GM18873 (cell line): ENCODE measurements at regions not wholly inside any gene's neighbourhood (a gene's known extent, or its start where the extent isn't known, plus 50 kb on each side); places are given as distances from the start of the nearest gene placed in this dataset.
A peak's percentile ranks its signal among the peaks of the same experiment; 100 is the strongest.

Experiments
- ATAC-seq: cut with Tn5 transposase; IDR thresholded peaks from one replicate; pipeline ENCODE4 v1.9.1; 2021; ENCODE audit warnings: mild to moderate bottlenecking, moderate library complexity, moderate number of reproducible peaks; ENCODE audit not compliant: unreplicated experiment, low FRiP score

GRCh38 chr3:177523067-177523675, 325.9 kb upstream of the TBL1XR1 start:
- no peak for ATAC-seq

GRCh38 chr3:177523872-177524438, 326.7 kb upstream of the TBL1XR1 start:
- ATAC-seq, result no peak

- ATAC-seq, result no peak
Observed at GRCh38 chr3:177524742-177525141, 327.5 kb upstream of the TBL1XR1 start.

- ATAC-seq, result no peak
Observed at GRCh38 chr3:177525414-177525813, 328.1 kb upstream of the TBL1XR1 start.

- no peak for ATAC-seq
Observed at GRCh38 chr3:177525987-177526712, 328.9 kb upstream of the TBL1XR1 start.

- ATAC-seq, result no peak
Observed at GRCh38 chr3:177527182-177527581, 329.9 kb upstream of the TBL1XR1 start.

- ATAC-seq, result no peak
Observed at GRCh38 chr3:177528306-177529070, 331.2 kb upstream of the TBL1XR1 start.

GRCh38 chr3:177529071-177529550, 331.8 kb upstream of the TBL1XR1 start:
- no peak for ATAC-seq

- ATAC-seq, result no peak
Observed at GRCh38 chr3:177529716-177530335, 332.5 kb upstream of the TBL1XR1 start.

- no peak for ATAC-seq
Observed at GRCh38 chr3:177530908-177531307, 333.6 kb upstream of the TBL1XR1 start.

GRCh38 chr3:177536873-177537272, 339.6 kb upstream of the TBL1XR1 start:
- ATAC-seq, result no peak

- ATAC-seq, result no peak
Observed at GRCh38 chr3:177537612-177538011, 340.3 kb upstream of the TBL1XR1 start.

GRCh38 chr3:177538048-177538749, 340.9 kb upstream of the TBL1XR1 start:
- ATAC-seq, result no peak

GRCh38 chr3:177538750-177539730, 341.8 kb upstream of the TBL1XR1 start:
- peak; percentile 90 for ATAC-seq

- ATAC-seq, result no peak
Observed at GRCh38 chr3:177541541-177541940, 344.3 kb upstream of the TBL1XR1 start.

GRCh38 chr3:177545964-177546363, 348.7 kb upstream of the TBL1XR1 start:
- no peak for ATAC-seq

GRCh38 chr3:177547711-177548350, 350.5 kb upstream of the TBL1XR1 start:
- ATAC-seq, result no peak

- no peak for ATAC-seq
Observed at GRCh38 chr3:177550667-177551066, 353.4 kb upstream of the TBL1XR1 start.
